ENCODE measurements at regions not wholly inside any gene's neighbourhood (a gene's known extent, or its start where the extent isn't known, plus 50 kb on each side); places are given as distances from the start of the nearest gene placed in this dataset.
"Not testable (repeated sequence)": the region's sequence is repeated elsewhere in the genome, so short reads cannot be mapped to it uniquely, and the experiment has no call there.

DNA sequence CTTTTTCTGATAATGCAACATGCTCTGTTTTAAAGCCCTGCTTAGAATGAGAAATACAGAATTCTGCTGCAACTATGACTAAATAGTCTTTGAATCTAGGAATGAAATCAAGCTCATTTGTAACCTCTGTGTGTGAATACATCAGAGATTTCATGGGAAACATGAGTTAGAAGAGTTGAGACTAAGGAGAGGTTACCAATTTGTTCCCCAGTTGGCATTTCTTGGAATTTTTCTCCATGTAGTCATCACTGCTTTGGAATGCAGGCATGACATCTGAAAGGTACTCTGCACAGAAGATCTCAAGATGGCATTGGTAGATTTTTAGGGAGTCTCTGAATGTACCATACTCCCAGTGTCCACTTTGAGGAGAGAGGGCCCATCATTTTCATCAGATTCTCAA lies 237.2 kb downstream of the TFAP2A start:
- no peaks in the 10 kb centered on the region for H3K4me1 ChIP-seq
- no peak for DNase-seq
- no peak overlapping the region for H3K27ac ChIP-seq
- no peaks in the 10 kb centered on the region for H3K27me3 ChIP-seq (replicated peaks in 1 of 7)
- TF ChIP-seq, protein P1, sequence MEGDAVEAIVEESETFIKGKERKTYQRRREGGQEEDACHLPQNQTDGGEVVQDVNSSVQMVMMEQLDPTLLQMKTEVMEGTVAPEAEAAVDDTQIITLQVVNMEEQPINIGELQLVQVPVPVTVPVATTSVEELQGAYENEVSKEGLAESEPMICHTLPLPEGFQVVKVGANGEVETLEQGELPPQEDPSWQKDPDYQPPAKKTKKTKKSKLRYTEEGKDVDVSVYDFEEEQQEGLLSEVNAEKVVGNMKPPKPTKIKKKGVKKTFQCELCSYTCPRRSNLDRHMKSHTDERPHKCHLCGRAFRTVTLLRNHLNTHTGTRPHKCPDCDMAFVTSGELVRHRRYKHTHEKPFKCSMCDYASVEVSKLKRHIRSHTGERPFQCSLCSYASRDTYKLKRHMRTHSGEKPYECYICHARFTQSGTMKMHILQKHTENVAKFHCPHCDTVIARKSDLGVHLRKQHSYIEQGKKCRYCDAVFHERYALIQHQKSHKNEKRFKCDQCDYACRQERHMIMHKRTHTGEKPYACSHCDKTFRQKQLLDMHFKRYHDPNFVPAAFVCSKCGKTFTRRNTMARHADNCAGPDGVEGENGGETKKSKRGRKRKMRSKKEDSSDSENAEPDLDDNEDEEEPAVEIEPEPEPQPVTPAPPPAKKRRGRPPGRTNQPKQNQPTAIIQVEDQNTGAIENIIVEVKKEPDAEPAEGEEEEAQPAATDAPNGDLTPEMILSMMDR (IDR thresholded peaks at IDR 0.05 in 8 of 11, conservative IDR thresholded peaks at IDR 0.05 in 3 of 11), result no peak
- TF ChIP-seq POLR2A (IDR thresholded peaks at IDR 0.05), result no peak
- TF ChIP-seq POLR2AphosphoS5 (IDR thresholded peaks at IDR 0.05), result no peak
- intact Hi-C loops (cut with DNase I; ENCODE audit: low total_unique reads), result no loop called here
- H3K4me3 ChIP-seq, result no peak overlapping the region
- H3K9me3 ChIP-seq, result no peaks in the 10 kb centered on the region
- no peaks in the 10 kb centered on the region for H3K36me3 ChIP-seq

DNA sequence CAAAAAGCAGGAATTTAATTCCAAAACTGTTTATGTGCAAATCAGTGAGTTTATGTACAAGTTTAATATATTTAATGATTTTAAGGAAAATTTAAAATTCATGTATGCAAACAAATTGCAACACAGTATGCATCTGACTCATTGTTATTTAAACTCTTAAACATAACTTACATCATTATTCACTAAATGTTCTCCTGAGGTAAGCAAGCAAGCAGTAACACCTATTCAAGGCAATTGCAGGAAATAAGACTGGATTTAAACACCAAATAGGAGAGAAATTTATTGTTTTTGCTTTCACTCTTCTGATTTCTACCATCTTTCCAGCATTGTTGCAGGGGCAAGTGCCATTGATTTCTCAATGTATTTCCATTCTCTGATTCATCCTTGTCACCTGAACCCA lies 239.5 kb downstream of the TFAP2A start:
- no peak overlapping the region for H3K27ac ChIP-seq

DNA sequence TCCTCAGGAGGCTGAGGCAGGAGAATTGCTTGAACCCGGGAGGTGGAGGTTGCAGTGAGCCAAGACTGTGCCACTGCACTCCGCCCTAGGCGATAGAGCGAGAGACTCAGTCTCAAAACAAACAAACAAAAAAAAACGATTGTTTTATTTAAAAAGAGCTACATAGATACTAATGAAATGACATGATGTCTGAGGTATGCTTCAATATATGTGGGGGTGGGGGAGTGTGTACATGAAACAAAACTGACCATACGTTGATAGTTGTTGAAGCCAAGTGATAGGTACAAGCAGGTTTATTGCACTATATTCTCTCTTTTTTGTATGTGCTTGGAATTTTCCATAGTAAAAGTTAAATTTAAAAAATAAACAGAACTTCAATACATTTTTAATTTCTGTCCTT lies 240.1 kb downstream of the TFAP2A start:
- intact Hi-C loops (cut with DNase I; ENCODE audit: low total_unique reads), result no loop called here
- TF ChIP-seq POLR2A (IDR thresholded peaks at IDR 0.05) (no peak), POLR2AphosphoS5 (IDR thresholded peaks at IDR 0.05) (no peak)
- TF ChIP-seq, protein P1 (IDR thresholded peaks at IDR 0.05 in 8 of 11, conservative IDR thresholded peaks at IDR 0.05 in 3 of 11), result no peak

More for the DNA sequence above, 239.5 kb downstream of the TFAP2A start:
- DNase-seq, result no peak
- intact Hi-C loops (cut with DNase I; ENCODE audit: low total_unique reads), result no loop called here
- Histone ChIP-seq H3K4me1 (no peaks in the 10 kb centered on the region), H3K9me3 (peaks cover 0 to 12% (median 0%) of the 10 kb centered on the region in 8 donors), H3K36me3 (no peaks in the 10 kb centered on the region), H3K27me3 (replicated peaks in 1 of 7) (no peaks in the 10 kb centered on the region), H3K4me3 (no peak overlapping the region)
- TF ChIP-seq POLR2AphosphoS5 (IDR thresholded peaks at IDR 0.05) (no peak), POLR2A (IDR thresholded peaks at IDR 0.05) (no peak)
- TF ChIP-seq, protein P1 (IDR thresholded peaks at IDR 0.05 in 8 of 11, conservative IDR thresholded peaks at IDR 0.05 in 3 of 11), result no peak

DNA sequence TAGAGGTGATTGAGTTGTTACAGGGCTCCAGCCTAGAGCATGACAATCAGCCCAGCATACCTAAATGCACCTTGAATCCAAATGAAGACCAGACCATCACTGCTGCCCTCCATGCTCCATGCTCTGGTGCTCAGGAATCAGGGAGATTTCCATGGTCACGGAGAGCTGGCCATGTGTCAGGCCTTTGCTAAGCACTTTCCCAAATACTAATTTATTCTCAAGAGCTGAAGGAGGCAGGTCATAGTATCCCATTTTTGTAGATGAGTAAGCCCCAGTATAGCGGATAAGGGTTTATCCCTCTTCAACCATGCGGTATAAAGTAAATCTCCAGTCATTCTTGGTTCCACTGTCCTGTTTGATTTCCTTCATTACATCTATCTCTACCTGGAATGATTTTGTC lies 240.8 kb downstream of the TFAP2A start:
- TF ChIP-seq, protein P1 (IDR thresholded peaks at IDR 0.05 in 8 of 11, conservative IDR thresholded peaks at IDR 0.05 in 3 of 11), result no peak
- TF ChIP-seq POLR2A (IDR thresholded peaks at IDR 0.05), result no peak
- no peak for TF ChIP-seq POLR2AphosphoS5 (IDR thresholded peaks at IDR 0.05)
- Histone ChIP-seq H3K36me3 (no peaks in the 10 kb centered on the region), H3K4me1 (no peaks in the 10 kb centered on the region), H3K4me3 (no peak overlapping the region), H3K9me3 (peaks cover 0 to 12% (median 0%) of the 10 kb centered on the region in 8 donors), H3K27ac (no peak overlapping the region), H3K27me3 (replicated peaks in 1 of 7) (no peaks in the 10 kb centered on the region)
- 72 to 97% (median 95%) methylated on average over 3 of the region's 3 CpGs for WGBS, 5 donors
- no peak for DNase-seq
- intact Hi-C loops (cut with DNase I; ENCODE audit: low total_unique reads), result no loop called here

More for the DNA sequence above, 240.1 kb downstream of the TFAP2A start:
- H3K4me1 ChIP-seq, result no peaks in the 10 kb centered on the region
- WGBS, 5 donors, result 79 to 95% (median 88%) methylated on average over 6 of the region's 6 CpGs
- H3K36me3 ChIP-seq, result no peaks in the 10 kb centered on the region
- H3K27me3 ChIP-seq (replicated peaks in 1 of 7), result no peaks in the 10 kb centered on the region
- H3K4me3 ChIP-seq, result no peak overlapping the region
- H3K27ac ChIP-seq, result no peak overlapping the region
- peaks cover 0 to 12% (median 0%) of the 10 kb centered on the region in 8 donors for H3K9me3 ChIP-seq
- DNase-seq, result no peak

DNA sequence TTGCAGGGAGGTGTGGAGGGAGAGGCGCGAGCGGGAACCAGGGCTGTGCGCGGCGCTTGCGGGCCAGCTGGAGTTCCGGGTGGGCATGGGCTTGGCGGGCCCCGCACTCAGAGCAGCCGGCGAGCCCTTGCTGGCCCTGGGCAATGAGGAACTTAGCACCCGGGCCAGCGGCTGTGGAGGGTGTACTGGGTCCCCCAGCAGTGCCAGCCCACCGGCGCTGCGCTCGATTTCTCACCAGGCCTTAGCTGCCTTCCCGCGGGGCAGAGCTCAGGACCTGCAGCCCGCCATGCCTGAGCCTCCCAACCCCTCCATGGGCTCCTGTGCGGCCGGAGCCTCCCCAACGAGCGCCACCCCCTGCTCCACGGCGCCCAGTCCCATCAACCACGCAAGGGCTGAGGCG lies 243.2 kb downstream of the TFAP2A start:
- H3K27ac ChIP-seq; H3K36me3 ChIP-seq; H3K4me1 ChIP-seq; DNase-seq; H3K27me3 ChIP-seq (replicated peaks in 1 of 7); H3K4me3 ChIP-seq; intact Hi-C loops (cut with DNase I; ENCODE audit: low total_unique reads): not testable (repeated sequence)
- 93 to 100% (median 96%) methylated on average over 3 to 29 of the region's 29 CpGs for WGBS, 5 donors
- peaks cover 0 to 12% (median 0%) of the 10 kb centered on the region in 8 donors for H3K9me3 ChIP-seq

Measured in spleen (tissue), 11 donors.